Hippocampal formation (tissue), 2 donors: ENCODE measurements at regions not wholly inside any gene's neighbourhood (a gene's known extent, or its start where the extent isn't known, plus 50 kb on each side); places are given as distances from the start of the nearest gene placed in this dataset.
"Not testable (repeated sequence)": the region's sequence is repeated elsewhere in the genome, so short reads cannot be mapped to it uniquely, and the experiment has no call there.

Source experiments
- DNase-seq, 2 donors: peaks; one replicate each; lab custom pipeline; 2025; lab: John Stamatoyannopoulos, UW

DNA sequence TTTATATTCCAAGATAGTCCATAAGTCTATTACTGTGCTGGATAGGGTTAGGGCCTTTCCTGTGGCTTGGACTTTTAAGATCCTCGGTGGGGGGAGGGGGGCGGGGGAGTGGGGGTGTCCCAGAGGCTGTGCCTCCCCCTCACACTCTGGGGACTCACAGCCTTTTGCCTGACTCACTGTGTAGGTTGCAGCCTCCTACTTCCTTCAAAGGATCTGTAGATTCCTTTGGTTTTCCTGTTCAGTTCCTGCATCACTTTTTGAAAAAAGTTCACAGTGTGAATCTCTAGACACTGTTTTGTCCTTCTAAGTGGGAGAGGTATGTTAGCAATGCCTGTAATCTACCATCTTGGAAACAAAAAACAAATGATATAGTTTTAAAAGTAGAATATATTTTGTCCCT is 999.9 kb downstream of the GLUD2 start:
- DNase-seq: no peak

- no peak for DNase-seq
These were observed 1008.0 kb downstream of the GLUD2 start for GRCh38 chrX:122055460-122055859.

DNA sequence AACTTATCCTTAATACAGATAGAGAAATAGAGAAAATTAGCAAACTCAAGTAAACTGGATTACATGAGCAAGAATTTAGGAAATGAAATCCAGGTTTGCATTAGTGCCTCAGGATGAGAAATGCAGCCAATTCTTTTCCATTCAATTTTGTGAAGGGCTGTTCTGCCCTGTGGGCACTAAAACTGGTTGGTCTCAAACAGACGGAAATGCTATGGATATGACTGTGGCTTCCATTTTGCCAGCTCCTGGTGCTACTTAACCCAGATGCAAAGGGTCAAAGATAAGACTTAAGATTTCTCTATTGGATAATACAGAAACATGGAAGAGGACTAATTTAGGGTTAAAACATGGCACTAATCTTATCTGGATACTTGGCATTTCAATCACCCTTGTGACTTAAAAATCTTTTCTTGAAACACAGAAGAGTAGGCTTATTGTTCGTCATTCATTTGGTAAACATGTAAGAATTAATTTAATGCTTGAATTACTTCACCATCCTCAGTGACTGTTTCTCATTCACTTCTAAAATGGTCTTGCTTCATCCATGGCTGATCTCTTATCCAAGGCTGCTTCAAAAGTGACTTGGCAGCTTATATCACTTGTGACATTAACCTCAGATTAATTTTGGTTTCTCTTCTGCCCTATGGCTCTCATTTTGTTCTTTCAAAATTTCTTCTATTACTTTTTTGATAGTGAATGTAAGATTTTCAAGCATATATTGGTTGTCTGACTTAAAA is 1008.7 kb downstream of the GLUD2 start:
- no peak for DNase-seq

GRCh38 chrX:122076241-122076640 is 1028.8 kb downstream of the GLUD2 start:
- no peak for DNase-seq

DNA sequence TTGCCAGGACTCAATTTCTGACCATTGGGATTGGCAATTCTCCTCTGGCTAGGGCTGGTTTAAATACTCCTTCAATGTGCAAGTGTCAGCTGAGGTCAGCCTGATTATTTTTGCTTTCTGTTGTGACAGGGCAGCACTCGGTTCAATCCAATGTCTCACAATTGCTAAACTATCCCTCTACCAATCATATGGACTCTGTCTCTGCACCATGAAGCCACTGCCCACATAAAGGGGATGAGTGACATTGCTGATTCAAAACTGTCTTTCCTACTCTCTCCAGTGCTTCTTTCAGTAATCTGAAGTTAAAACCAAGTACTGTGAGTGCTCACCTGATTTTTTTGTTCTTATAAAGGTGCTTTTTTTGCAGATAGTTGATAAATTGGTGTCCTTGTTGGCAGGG is 1030.7 kb downstream of the GLUD2 start:
- DNase-seq: no peak

DNA sequence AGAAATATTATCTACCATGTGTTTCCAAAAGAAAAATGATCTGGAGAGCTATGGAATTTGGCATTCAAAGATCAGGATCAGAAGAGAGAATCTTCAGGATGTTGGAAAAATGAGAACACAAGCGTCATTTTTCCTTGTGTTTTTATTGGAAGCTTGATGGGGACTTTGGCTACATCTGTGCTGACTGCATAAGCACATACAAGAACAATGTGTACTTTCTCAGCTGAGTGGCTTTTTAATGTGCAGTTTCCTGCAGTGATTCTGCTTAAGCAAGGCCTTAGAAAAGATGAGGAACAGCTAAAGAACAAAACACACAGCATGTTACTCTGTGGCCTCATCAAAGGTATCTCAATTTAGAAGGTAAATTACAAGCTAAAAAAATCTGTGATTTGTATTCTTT is 1039.9 kb downstream of the GLUD2 start:
- no peak for DNase-seq

- no peak for DNase-seq
These were observed 1044.2 kb downstream of the GLUD2 start for GRCh38 chrX:122091571-122091970.

- DNase-seq: no peak
These were observed 1045.0 kb downstream of the GLUD2 start for GRCh38 chrX:122092360-122092759.

- no peak for DNase-seq
These were observed 1045.6 kb downstream of the GLUD2 start for GRCh38 chrX:122092978-122093377.

GRCh38 chrX:122094611-122095010 is 1047.2 kb downstream of the GLUD2 start:
- DNase-seq: no peak

DNA sequence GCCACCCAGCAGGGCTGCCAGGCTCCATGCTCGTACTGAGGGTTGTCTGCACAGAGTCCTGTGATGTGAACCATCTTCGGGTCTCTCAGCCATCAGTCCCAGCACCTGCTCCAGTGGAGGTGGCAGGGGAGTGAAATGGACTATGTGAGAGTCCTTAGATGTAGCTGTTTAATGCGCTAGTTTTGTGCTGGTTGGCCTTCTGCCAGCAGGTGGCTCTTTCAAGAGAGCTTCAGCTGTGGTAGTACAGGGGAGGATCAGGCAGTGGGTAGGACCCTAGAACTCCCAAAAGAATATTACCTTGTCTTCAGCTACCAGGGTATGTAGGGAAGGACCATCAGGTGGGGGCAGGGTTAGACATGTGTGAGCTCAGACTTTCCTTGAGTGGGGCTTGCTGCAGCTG is 1066.0 kb downstream of the GLUD2 start:
- DNase-seq: no peak

DNA sequence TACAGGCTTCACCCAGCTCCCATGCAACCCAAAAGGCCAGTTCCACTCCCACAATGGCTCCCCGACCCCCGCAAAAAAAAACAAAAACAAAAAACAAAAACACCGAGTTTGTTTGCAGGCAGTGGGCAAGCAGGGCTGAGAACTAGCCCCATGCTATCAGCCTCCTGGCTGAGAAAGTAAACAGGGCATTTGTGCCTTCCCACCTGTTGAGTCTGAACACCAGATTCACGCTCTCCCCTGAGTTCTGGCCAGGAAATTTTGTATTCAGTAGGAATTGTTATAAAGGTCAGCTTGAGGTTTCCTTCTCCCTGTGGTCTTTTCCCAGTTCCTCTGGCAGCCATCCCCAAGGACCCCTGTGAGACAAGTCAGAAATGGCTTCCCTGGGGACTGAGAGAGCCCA is 1066.5 kb downstream of the GLUD2 start:
- no peak for DNase-seq

DNA sequence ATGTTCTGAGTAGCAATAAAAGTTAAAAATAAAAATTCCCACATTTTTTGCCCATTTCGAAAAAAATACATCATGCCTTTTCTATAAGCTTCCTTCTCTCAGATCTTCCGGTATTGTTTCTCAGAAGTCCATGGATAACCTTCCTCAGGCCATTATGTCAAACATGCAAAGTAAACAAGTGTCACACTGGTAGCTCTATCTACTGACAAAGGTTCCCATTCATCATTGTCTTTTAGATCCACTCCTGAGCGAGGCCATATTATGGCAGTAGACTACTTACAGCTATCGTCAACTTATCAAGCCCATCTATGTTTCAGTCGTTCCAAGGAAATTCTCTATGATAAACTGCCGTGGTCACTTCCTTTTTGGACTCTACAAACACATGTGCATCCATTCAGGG is 1068.2 kb downstream of the GLUD2 start:
- DNase-seq: no peak

GRCh38 chrX:122119361-122119760 is 1064.7 kb upstream of the GRIA3 start:
- no peak for DNase-seq

DNA sequence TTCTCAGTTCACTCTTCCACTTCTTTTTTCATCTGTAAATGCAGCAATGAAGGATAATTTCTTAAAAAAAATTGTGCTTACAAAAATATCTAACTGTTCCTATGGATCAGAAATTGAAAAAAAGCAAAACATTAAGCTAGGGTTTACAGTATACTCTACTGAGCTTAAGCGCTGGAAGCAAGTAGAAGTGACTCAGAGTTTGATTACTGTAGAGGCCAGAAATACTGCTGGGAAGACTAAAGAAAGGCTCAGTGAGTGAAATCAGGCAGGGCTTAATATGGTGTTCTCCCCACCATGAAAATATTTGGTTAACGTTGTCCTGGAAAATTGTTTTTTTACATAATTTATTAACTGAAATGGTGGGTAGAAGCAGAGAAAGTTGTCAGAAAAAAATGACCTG is 1061.8 kb upstream of the GRIA3 start:
- DNase-seq: no peak

GRCh38 chrX:122133478-122133877 is 1050.6 kb upstream of the GRIA3 start:
- no peak for DNase-seq

DNA sequence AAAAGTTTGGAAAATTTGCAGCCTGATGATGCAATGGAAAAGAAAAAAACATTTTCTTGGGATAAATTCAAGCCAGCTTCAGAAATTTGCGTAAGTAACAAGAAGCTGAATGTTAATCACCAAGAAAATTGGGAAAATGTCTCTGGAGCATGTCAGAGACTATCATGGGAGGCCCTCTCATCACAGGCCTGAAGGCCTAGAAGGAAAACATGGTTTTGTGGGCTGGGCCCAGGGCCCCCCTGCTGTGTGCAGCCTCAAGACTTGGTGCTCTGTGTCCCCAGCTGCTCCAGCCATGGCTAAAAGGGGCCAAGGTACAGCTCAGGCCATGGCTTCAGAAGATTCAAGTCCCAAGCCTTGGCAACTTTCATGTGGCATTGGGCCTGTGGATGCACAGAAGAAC is 1049.8 kb upstream of the GRIA3 start:
- no peak for DNase-seq

- no peak for DNase-seq
These were observed 1049.0 kb upstream of the GRIA3 start for GRCh38 chrX:122135070-122135469.

- DNase-seq: not testable (repeated sequence)
These were observed 1043.9 kb upstream of the GRIA3 start for GRCh38 chrX:122140219-122140618.

DNA sequence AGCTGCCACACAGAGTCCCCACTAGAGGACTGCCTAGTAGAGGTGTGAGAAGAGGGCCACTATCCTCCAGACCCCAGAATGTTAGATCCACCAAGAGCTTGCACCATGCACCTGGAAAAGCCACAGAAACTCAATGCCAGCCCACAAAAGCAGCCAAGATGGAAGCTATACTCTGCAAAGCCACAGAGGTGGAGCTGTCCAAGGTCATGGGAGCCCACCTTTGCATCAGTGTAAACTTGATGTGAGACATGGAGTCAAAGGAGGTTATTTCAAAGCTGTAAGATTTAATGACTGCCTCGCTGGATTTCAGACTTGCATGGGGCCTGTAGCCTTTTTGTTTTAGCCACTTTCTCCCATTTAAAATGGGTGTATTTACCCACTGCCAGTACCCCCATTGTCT is 1030.1 kb upstream of the GRIA3 start:
- no peak for DNase-seq

- no peak for DNase-seq
These were observed 1015.8 kb upstream of the GRIA3 start for GRCh38 chrX:122168241-122168640.

DNA sequence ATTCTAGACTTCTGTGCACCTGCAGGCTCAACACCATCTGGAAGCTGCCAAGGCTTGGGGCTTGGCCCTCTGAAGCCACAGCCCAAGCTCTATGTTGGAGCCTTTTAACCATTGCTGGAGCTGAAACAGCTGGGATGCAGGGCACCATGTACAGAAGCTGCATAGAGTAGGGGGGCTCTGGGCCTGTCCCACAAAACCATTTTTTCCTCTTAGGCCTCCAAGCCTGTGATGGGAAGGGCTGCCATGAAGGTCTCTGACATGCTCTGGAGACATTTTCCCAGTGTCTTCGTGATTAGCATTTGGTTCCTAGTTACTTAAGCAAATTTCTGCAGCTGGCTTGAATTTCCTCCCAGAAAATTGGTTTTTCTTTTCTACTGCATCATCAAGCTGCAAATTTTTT is 999.3 kb upstream of the GRIA3 start:
- no peak for DNase-seq

GRCh38 chrX:122187069-122187713 is 996.9 kb upstream of the GRIA3 start:
- DNase-seq: no peak

GRCh38 chrX:122188751-122189150 is 995.3 kb upstream of the GRIA3 start:
- no peak for DNase-seq
